ENCODE measurements at regions not wholly inside any gene's neighbourhood (a gene's known extent, or its start where the extent isn't known, plus 50 kb on each side); places are given as distances from the start of the nearest gene placed in this dataset.

DNA sequence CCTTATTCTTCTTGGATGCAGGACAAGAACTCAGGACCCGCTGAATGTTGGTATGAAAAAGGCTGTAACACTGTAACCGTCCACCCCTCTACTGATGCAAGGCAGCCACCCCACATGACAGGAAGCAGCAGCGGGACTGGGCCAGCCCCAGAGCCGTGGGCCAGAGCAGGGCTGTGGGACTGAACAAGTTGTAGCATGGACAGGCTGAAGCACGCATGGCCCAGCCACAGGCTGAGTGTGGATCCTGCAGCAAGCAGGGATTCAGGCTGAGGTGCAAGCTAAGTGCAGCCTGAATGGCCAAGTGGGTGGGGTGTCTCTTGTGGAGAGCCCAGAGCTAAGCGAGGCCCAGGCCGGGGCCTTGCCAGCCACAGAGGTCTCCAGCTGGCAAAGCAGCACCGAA, 632.2 kb downstream of the SPOCK3 start:
- intact Hi-C loops (cut with micrococcal nuclease): no loop called here
- Mint-ChIP-seq H3K9me3 (peaks cover 4% of the 10 kb centered on the region), H3K27ac (no peak overlapping the region), H3K4me1 (no peaks in the 10 kb centered on the region), H3K27me3 (no peaks in the 10 kb centered on the region), H3K4me3 (no peak overlapping the region), H3K36me3 (ENCODE audit: low read depth) (no peaks in the 10 kb centered on the region)
- no peak for DNase-seq

DNA sequence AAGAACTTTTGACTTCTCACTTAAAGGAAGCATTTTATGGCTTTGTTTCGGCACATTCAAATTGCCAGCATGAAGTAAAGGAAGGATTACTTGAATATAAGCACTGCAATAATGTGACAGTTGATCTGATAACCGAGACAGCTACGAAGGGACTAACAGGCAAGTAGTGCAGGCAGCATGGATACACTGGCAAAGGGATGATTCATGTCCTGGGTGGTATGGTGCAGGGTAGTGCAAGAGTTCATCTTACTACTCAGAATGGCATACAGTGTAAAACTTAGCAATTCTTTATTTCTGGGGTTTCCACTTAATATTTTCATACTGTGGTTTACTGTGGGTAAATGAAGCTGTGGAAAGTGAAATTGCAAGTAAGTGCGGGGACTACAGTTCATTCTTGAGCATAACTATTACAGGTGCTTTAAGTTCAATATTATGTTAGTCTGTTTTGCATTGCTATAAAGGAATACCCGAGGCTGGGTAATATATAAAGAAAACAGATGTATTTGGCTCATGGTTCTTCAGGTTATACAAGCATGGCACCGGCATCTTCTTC, 611.8 kb downstream of the SPOCK3 start:
- Mint-ChIP-seq H3K27me3 (no peaks in the 10 kb centered on the region), H3K36me3 (ENCODE audit: low read depth) (no peaks in the 10 kb centered on the region), H3K4me3 (no peak overlapping the region), H3K27ac (no peak overlapping the region), H3K9me3 (no peaks in the 10 kb centered on the region), H3K4me1 (no peaks in the 10 kb centered on the region)
- intact Hi-C loops (cut with micrococcal nuclease): no loop called here
- no peak for DNase-seq

GRCh38 chr4:166625018-166625637, 609.2 kb downstream of the SPOCK3 start:
- no peaks in the 10 kb centered on the region for H3K9me3 Mint-ChIP-seq

GRCh38 chr4:166628454-166628853, 605.8 kb downstream of the SPOCK3 start:
- Mint-ChIP-seq H3K27ac (no peak overlapping the region), H3K36me3 (ENCODE audit: low read depth) (no peaks in the 10 kb centered on the region), H3K4me3 (no peak overlapping the region), H3K9me3 (no peaks in the 10 kb centered on the region), H3K27me3 (no peaks in the 10 kb centered on the region), H3K4me1 (no peaks in the 10 kb centered on the region)
- no peak for DNase-seq
- intact Hi-C loops (cut with micrococcal nuclease): no loop called here

More at GRCh38 chr4:166625018-166625637, 609.2 kb downstream of the SPOCK3 start:
- Mint-ChIP-seq H3K4me3 (no peak overlapping the region), H3K36me3 (ENCODE audit: low read depth) (no peaks in the 10 kb centered on the region), H3K27ac (no peak overlapping the region), H3K27me3 (no peaks in the 10 kb centered on the region), H3K4me1 (no peaks in the 10 kb centered on the region)
- intact Hi-C loops (cut with micrococcal nuclease): no loop called here
- DNase-seq: no peak

GRCh38 chr4:166635367-166635766, 598.9 kb downstream of the SPOCK3 start:
- H3K36me3 Mint-ChIP-seq (ENCODE audit: low read depth): no peaks in the 10 kb centered on the region
- H3K27me3 Mint-ChIP-seq: no peaks in the 10 kb centered on the region
- H3K4me1 Mint-ChIP-seq: no peaks in the 10 kb centered on the region
- peaks cover 4% of the 10 kb centered on the region for H3K9me3 Mint-ChIP-seq
- no peak overlapping the region for H3K4me3 Mint-ChIP-seq
- DNase-seq: no peak
- intact Hi-C loops (cut with micrococcal nuclease): no loop called here
- no peak overlapping the region for H3K27ac Mint-ChIP-seq

GRCh38 chr4:166637816-166638215, 596.5 kb downstream of the SPOCK3 start:
- Mint-ChIP-seq H3K4me3 (no peak overlapping the region), H3K27me3 (no peaks in the 10 kb centered on the region), H3K27ac (no peak overlapping the region), H3K4me1 (no peaks in the 10 kb centered on the region), H3K36me3 (ENCODE audit: low read depth) (no peaks in the 10 kb centered on the region), H3K9me3 (peaks cover 4% of the 10 kb centered on the region)
- intact Hi-C loops (cut with micrococcal nuclease): no loop called here
- no peak for DNase-seq

DNA sequence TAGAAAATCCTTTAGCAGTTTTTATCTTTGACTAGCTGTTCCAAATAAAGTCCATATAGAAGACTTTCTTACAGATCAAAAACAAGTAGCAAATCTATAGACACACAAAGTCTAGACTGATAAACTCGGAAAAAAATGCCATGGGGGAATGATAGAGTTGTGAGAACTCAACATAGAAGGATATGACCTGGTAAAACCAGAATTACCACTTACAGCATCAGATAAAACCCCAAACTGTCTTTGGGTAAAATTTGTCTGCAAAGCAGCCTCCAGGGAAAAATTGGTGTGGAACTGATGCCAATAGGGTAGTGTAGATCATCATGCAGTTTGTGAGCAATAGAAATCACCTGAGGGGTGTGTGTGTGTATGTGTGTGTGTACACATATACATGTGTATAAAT, 579.1 kb downstream of the SPOCK3 start:
- intact Hi-C loops (cut with micrococcal nuclease): no loop called here
- Mint-ChIP-seq H3K4me1 (no peaks in the 10 kb centered on the region), H3K27me3 (no peaks in the 10 kb centered on the region), H3K36me3 (ENCODE audit: low read depth) (no peaks in the 10 kb centered on the region), H3K27ac (no peak overlapping the region), H3K9me3 (no peaks in the 10 kb centered on the region), H3K4me3 (no peak overlapping the region)
- DNase-seq: no peak

DNA sequence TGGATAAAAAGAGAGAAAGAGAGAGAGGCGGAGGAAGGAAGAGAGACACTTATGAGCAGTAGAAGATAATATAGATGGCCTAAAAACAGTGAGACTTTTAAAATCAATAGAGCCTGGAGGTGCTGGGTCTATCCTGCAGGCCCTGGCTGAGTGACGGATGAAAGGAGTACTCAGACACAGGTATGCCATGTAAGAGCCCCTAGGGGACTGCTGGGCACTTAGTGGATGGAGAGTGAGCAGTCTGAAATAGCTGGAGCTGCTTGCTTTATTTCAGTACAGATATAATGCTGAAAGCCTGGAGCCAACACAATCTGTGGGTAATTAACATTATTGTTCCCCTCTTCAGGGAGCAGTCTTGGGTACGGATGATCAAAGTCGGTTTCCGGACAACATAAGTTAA, 578.6 kb downstream of the SPOCK3 start:
- Mint-ChIP-seq H3K9me3 (no peaks in the 10 kb centered on the region), H3K4me1 (no peaks in the 10 kb centered on the region), H3K4me3 (no peak overlapping the region), H3K27me3 (no peaks in the 10 kb centered on the region), H3K27ac (no peak overlapping the region), H3K36me3 (ENCODE audit: low read depth) (no peaks in the 10 kb centered on the region)
- no peak for DNase-seq
- intact Hi-C loops (cut with micrococcal nuclease): no loop called here

DNA sequence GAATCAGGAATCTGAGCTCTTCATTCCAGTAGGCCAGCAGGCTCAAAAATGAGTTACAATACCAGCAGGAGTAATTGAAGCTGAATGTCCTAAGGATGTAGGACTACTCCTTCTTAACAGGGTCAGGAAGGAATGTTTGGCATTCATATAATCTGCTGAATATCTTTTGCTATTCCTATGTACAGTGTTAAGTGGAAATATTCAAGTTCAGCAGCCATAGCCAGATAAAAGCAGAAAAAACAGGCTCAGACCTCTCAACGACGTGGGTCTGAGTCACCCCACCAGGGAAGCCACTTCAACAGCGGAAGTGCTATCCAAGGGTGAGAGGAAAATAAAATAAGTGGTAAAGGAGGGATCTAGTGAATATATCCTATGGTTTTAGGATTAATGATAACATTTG, 577.0 kb downstream of the SPOCK3 start:
- no peaks in the 10 kb centered on the region for H3K9me3 Mint-ChIP-seq
- H3K36me3 Mint-ChIP-seq (ENCODE audit: low read depth): no peaks in the 10 kb centered on the region
- no peaks in the 10 kb centered on the region for H3K4me1 Mint-ChIP-seq
- intact Hi-C loops (cut with micrococcal nuclease): no loop called here
- no peak for DNase-seq
- H3K27me3 Mint-ChIP-seq: no peaks in the 10 kb centered on the region
- H3K27ac Mint-ChIP-seq: no peak overlapping the region
- H3K4me3 Mint-ChIP-seq: no peak overlapping the region

DNA sequence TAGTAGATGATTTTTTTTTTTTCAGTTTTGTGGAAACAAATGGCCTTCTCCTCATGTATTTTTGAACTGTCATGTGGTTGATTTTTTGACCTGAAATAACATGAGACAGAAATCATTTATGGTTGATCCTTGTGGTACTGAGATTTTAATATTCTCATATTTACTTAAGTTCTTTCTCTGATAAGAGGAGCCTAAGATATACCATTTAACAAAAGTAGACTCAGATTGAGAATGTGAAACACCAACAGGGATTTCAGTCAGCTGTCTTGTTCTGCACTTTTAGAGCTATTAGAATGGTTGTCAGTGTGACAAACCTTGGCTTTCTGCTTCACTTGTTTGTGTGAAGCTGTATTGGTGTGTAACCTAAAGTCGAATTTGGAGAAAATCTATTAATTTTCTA, 575.7 kb downstream of the SPOCK3 start:
- Mint-ChIP-seq H3K9me3 (no peaks in the 10 kb centered on the region), H3K4me1 (no peaks in the 10 kb centered on the region), H3K36me3 (ENCODE audit: low read depth) (no peaks in the 10 kb centered on the region), H3K27me3 (no peaks in the 10 kb centered on the region), H3K4me3 (no peak overlapping the region), H3K27ac (no peak overlapping the region)
- no peak for DNase-seq
- intact Hi-C loops (cut with micrococcal nuclease): no loop called here

DNA sequence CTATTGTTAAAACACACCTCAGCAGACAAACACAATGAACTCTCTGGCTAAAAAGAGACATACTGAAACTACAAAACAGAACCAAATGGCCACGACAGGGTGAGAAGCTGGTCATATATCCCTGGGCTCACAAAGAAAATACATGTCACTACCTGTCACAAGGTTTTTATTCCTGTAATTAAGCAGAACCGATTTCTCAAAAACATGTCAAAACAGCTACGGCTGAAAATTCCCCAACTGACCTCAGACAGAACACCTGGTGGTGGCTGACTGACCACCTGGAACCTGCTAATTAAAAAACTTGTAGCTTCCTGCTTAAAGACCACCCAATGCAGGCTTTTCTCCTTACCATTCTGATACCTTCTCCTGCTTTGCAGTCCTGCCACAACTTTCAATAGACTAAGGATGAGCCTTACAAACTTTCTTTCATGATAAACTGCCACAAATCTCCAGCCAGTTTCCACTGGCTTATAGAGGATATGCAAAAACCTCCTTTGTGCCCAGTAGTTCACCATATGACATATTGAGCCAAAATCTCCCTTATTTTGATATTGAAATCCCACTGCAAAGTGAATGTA, 571.9 kb downstream of the SPOCK3 start:
- Mint-ChIP-seq H3K27ac (no peak overlapping the region), H3K27me3 (no peaks in the 10 kb centered on the region), H3K4me1 (no peaks in the 10 kb centered on the region), H3K36me3 (ENCODE audit: low read depth) (no peaks in the 10 kb centered on the region), H3K9me3 (no peaks in the 10 kb centered on the region), H3K4me3 (no peak overlapping the region)
- DNase-seq: no peak
- intact Hi-C loops (cut with micrococcal nuclease): no loop called here

DNA sequence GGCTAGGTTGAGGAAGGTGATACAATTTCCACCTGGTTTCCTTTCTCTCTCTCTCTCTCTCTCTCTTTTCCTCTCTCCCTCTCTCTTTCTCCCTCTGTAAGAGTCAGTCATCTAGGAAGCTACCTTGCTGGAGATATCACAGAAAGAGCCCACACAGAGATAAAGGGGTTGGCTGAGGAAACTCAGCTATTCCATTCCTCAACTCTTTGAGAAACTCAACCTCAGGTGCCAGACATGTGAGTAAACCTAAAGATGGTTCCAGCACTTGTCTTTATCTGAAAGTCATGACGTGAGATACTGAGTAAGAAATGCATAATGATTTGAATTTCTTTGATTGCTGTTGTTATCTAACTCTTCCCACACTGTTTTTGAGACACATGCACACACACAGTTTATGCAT, 564.0 kb downstream of the SPOCK3 start:
- Mint-ChIP-seq H3K9me3 (no peaks in the 10 kb centered on the region), H3K27ac (no peak overlapping the region), H3K4me1 (no peaks in the 10 kb centered on the region), H3K4me3 (no peak overlapping the region), H3K36me3 (ENCODE audit: low read depth) (no peaks in the 10 kb centered on the region), H3K27me3 (no peaks in the 10 kb centered on the region)
- intact Hi-C loops (cut with micrococcal nuclease): no loop called here
- DNase-seq: no peak

DNA sequence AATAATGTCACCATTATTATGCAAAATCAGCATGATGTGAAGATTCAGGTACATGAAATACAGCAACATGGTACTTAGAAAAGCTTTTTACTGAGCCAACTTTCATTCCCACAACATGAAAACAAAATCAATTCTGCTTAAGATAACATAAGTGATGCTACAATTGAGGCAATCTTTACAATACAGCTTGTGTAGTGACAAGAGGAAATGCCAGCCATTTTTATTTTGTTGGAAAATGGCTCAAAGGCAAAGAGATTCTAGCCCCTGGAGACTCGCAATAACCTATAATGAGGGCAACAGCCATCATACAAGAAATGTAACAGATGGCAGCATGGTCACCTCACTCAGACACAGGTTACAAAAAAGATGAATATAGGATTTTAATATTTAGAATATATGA, 560.4 kb downstream of the SPOCK3 start:
- Mint-ChIP-seq H3K9me3 (no peaks in the 10 kb centered on the region), H3K36me3 (ENCODE audit: low read depth) (no peaks in the 10 kb centered on the region), H3K4me1 (no peaks in the 10 kb centered on the region), H3K27ac (no peak overlapping the region), H3K4me3 (no peak overlapping the region), H3K27me3 (no peaks in the 10 kb centered on the region)
- DNase-seq: no peak
- intact Hi-C loops (cut with micrococcal nuclease): no loop called here

DNA sequence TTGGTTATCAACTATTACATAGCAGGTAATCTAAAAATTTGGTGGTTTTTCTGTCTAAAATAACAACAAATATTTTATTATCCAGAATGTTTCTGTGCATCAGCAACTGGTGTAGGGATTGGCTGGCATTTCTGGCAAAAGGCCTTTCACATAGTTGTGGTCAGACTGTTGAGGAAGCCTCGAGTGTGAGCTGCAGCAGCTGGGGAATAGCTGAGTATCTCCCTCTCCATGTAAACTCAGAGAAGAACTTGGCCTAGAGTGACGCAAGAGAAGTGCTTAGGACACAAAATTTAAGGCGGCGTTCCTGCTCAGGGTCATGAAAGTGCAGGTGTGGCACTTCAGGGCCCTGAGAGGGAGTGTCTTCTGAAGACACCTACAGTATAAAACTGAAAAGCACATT, 558.9 kb downstream of the SPOCK3 start:
- Mint-ChIP-seq H3K4me3 (no peak overlapping the region), H3K9me3 (no peaks in the 10 kb centered on the region), H3K27me3 (no peaks in the 10 kb centered on the region), H3K4me1 (no peaks in the 10 kb centered on the region), H3K36me3 (ENCODE audit: low read depth) (no peaks in the 10 kb centered on the region), H3K27ac (no peak overlapping the region)
- intact Hi-C loops (cut with micrococcal nuclease): no loop called here
- DNase-seq: no peak

- intact Hi-C loops (cut with micrococcal nuclease): no loop called here
- no peak for DNase-seq
- Mint-ChIP-seq H3K27ac (no peak overlapping the region), H3K27me3 (no peaks in the 10 kb centered on the region), H3K4me3 (no peak overlapping the region), H3K36me3 (ENCODE audit: low read depth) (no peaks in the 10 kb centered on the region), H3K4me1 (no peaks in the 10 kb centered on the region), H3K9me3 (no peaks in the 10 kb centered on the region)
Measured at GRCh38 chr4:166680796-166681195, 553.5 kb downstream of the SPOCK3 start.
